ENCODE measurements at regions not wholly inside any gene's neighbourhood (a gene's known extent, or its start where the extent isn't known, plus 50 kb on each side); places are given as distances from the start of the nearest gene placed in this dataset.

DNA sequence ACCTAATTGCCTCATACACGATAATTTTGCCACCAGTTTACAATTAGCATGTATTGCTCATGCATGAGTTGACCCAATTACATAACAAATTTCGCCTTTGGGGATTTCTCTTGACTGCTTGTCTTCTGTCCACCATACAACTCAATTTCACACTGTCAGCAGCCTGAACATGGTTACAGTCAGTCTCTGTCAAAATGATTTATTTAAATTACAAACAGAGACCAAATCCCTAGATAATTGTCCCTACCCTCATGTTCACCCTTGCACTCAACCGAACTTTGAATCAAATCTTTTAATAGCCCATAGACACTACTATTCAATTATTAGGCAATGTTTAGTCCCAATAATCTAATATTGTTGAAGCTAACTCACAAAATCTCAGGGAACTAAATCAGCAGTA lies 59.7 kb upstream of the NEBL start:
- Mint-ChIP-seq H3K4me3 (ENCODE audit: unreplicated experiment) (no peak overlapping the region), H3K27ac (ENCODE audit: unreplicated experiment) (no peak overlapping the region), H3K27me3 (ENCODE audit: low read depth) (peaks cover 4% of the 10 kb centered on the region), H3K9me3 (ENCODE audit: low read depth) (no peaks in the 10 kb centered on the region), H3K36me3 (ENCODE audit: low read depth) (no peaks in the 10 kb centered on the region), H3K4me1 (ENCODE audit: low read depth) (peaks cover 7% of the 10 kb centered on the region)
- TF ChIP-seq, protein P1, sequence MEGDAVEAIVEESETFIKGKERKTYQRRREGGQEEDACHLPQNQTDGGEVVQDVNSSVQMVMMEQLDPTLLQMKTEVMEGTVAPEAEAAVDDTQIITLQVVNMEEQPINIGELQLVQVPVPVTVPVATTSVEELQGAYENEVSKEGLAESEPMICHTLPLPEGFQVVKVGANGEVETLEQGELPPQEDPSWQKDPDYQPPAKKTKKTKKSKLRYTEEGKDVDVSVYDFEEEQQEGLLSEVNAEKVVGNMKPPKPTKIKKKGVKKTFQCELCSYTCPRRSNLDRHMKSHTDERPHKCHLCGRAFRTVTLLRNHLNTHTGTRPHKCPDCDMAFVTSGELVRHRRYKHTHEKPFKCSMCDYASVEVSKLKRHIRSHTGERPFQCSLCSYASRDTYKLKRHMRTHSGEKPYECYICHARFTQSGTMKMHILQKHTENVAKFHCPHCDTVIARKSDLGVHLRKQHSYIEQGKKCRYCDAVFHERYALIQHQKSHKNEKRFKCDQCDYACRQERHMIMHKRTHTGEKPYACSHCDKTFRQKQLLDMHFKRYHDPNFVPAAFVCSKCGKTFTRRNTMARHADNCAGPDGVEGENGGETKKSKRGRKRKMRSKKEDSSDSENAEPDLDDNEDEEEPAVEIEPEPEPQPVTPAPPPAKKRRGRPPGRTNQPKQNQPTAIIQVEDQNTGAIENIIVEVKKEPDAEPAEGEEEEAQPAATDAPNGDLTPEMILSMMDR (IDR thresholded peaks at IDR 0.05) = no peak
- DNase-seq (ENCODE audit: low spot score) = no peak

DNA sequence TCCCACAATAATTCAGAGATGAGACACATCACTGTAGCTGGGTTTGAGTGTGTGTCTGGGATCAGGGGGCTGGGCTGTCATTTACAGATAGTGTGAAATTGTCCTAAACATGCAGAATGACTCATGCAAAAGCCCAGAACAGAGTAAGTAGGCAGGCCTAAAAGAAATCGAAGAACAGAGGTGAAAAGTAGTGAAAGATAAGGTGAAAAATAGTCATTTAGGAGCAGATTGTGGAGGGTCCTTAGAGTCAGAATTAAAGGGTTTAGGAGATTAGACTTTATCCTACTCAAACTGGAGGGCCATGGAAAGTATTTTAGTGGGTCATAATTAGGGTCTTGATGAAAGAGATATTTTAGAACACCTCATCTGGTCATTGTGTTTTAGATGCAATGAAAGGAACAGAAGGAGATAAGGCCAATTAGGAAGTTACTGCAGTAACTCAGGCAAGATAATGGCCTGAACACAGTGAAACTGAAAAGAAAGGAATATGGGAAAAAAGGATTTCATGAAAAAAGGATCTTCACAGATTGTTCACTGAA lies 58.3 kb upstream of the NEBL start:
- no peaks in the 10 kb centered on the region for H3K36me3 Mint-ChIP-seq (ENCODE audit: low read depth)
- no peak for DNase-seq (ENCODE audit: low spot score)
- H3K4me3 Mint-ChIP-seq (ENCODE audit: unreplicated experiment) = no peak overlapping the region
- TF ChIP-seq, protein P1 (IDR thresholded peaks at IDR 0.05) = no peak
- H3K27me3 Mint-ChIP-seq (ENCODE audit: low read depth) = peaks cover 3% of the 10 kb centered on the region
- H3K27ac Mint-ChIP-seq (ENCODE audit: unreplicated experiment) = no peak overlapping the region
- H3K4me1 Mint-ChIP-seq (ENCODE audit: low read depth) = peaks cover 7% of the 10 kb centered on the region
- H3K9me3 Mint-ChIP-seq (ENCODE audit: low read depth) = no peaks in the 10 kb centered on the region

DNA sequence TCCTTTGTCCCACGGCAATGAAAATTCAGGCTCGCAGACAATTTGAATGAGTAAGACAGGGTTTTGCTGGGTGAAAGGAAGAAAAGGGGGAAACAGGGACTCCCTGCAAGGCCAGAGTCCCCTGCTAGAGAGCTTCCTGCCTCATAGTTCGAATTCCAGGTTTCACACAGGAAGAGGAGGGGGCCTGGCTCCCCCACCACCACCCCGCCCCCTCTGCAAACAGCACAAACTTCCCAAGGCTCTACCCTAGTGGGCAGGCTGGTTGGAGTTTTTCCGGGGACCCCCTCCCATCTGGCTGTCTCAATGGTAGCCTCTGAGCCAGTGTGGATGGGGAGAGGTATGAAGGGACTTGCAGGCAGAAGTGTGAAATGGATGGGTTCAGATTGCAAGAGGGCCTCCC lies 57.4 kb upstream of the NEBL start:
- H3K9me3 Mint-ChIP-seq (ENCODE audit: low read depth) = no peaks in the 10 kb centered on the region
- no peak overlapping the region for H3K4me3 Mint-ChIP-seq (ENCODE audit: unreplicated experiment)
- no peak overlapping the region for H3K27ac Mint-ChIP-seq (ENCODE audit: unreplicated experiment)
- H3K36me3 Mint-ChIP-seq (ENCODE audit: low read depth) = no peaks in the 10 kb centered on the region
- no peak for DNase-seq (ENCODE audit: low spot score)
- TF ChIP-seq, protein P1 (IDR thresholded peaks at IDR 0.05) = no peak
- H3K27me3 Mint-ChIP-seq (ENCODE audit: low read depth) = peaks cover 3% of the 10 kb centered on the region
- H3K4me1 Mint-ChIP-seq (ENCODE audit: low read depth) = peaks cover 7% of the 10 kb centered on the region

DNA sequence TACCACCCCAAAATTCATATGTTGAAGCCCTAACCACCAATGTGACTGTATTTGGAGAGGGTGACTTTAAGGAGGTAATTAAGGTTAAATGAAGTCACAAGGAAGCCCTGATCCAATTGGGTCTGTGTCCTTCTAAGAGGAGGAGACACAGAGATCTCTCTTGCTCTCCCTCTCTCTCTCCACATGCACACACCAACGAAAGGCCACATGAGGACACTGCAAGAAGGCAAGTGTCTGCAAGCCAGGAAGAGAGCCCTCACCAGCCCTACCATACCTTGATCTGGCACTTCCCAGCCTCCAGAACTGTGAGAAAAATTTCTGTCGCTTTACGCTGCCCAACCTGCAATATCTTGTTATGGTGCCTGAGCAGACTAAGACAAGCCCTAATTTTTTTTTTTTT lies 56.0 kb upstream of the NEBL start:
- Mint-ChIP-seq H3K4me1 (ENCODE audit: low read depth) (peaks cover 7% of the 10 kb centered on the region), H3K9me3 (ENCODE audit: low read depth) (no peaks in the 10 kb centered on the region), H3K27ac (ENCODE audit: unreplicated experiment) (no peak overlapping the region), H3K36me3 (ENCODE audit: low read depth) (no peaks in the 10 kb centered on the region), H3K4me3 (ENCODE audit: unreplicated experiment) (no peak overlapping the region), H3K27me3 (ENCODE audit: low read depth) (peaks cover 2% of the 10 kb centered on the region)
- no peak for DNase-seq (ENCODE audit: low spot score)
- TF ChIP-seq, protein P1 (IDR thresholded peaks at IDR 0.05) = no peak

DNA sequence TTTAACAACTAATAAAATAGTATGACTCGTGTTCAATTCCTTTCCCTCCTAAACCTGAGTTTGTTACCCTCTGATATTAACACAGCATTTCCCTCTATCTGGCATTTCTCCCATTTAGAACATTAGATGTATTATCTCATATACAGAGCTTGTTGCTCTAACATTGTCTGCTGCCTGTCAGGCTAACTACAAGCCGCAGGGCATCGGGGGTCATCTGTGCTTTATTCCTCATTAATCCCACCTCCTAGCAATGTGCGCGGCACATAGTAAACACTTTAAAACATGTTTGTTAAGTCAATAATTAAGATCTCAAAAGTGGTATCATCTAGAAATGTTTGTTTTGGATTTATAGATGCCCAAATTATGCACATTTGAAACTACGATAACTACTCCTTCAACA lies 52.9 kb upstream of the NEBL start:
- DNase-seq (ENCODE audit: low spot score) = no peak
- Mint-ChIP-seq H3K4me3 (ENCODE audit: unreplicated experiment) (no peak overlapping the region), H3K9me3 (ENCODE audit: low read depth) (no peaks in the 10 kb centered on the region), H3K36me3 (ENCODE audit: low read depth) (no peaks in the 10 kb centered on the region), H3K4me1 (ENCODE audit: low read depth) (peaks cover 7% of the 10 kb centered on the region), H3K27ac (ENCODE audit: unreplicated experiment) (no peak overlapping the region), H3K27me3 (ENCODE audit: low read depth) (no peaks in the 10 kb centered on the region)
- TF ChIP-seq, protein P1 (IDR thresholded peaks at IDR 0.05) = no peak
